CD4-positive, CD25-positive, alpha-beta regulatory T cell (primary cell): ENCODE measurements at regions not wholly inside any gene's neighbourhood (a gene's known extent, or its start where the extent isn't known, plus 50 kb on each side); places are given as distances from the start of the nearest gene placed in this dataset.

ENCODE experiments used
- ATAC-seq, 2 donors: fragments of 150-1000 bp; cut with Tn5 transposase; one replicate each; pipeline ENCODE4 v1.10.0; 2021; ENCODE audit warnings: low read depth in 2 of 2, moderate number of reproducible peaks in 2 of 2, moderate library complexity in 1 of 2
- DNase-seq, 3 donors: peaks; one replicate each; pipeline versions ENCODE4 v3.0.0 to v3.0.0-alpha.2; 2012 to 2022; ENCODE audit warnings: mixed read lengths in 1 of 3
- H3K27ac ChIP-seq: one replicate; pipeline ENCODE4 v1.7.0; 2013; ENCODE audit warnings: mild to moderate bottlenecking, low read length; ENCODE audit not compliant: insufficient read depth, poor library complexity, severe bottlenecking
- H3K27me3 ChIP-seq: one replicate; pipeline ENCODE4 v1.7.0; 2013; ENCODE audit warnings: low read length; ENCODE audit not compliant: control insufficient read depth, insufficient read depth
- H3K36me3 ChIP-seq: one replicate; pipeline ENCODE4 v1.7.0; 2013; ENCODE audit warnings: mild to moderate bottlenecking, low read length, moderate library complexity; ENCODE audit not compliant: control insufficient read depth, insufficient read depth
- H3K4me1 ChIP-seq: 2 replicates; pipeline ENCODE4 v1.7.0; 2013; ENCODE audit warnings: mild to moderate bottlenecking, low read length; ENCODE audit not compliant: insufficient read depth, control insufficient read depth, poor library complexity, severe bottlenecking
- H3K4me3 ChIP-seq: one replicate; pipeline ENCODE4 v1.7.0; 2013; ENCODE audit warnings: low read depth, mild to moderate bottlenecking, low read length, moderate library complexity
- H3K9me3 ChIP-seq, 2 experiments: 1 replicate in 1 of 2; 2 replicates in 1 of 2; pipeline ENCODE4 v1.7.0; 2013; ENCODE audit warnings: low read length in 2 of 2, mild to moderate bottlenecking in 1 of 2, moderate library complexity in 1 of 2; ENCODE audit not compliant: control insufficient read depth in 2 of 2
- H3K27ac Mint-ChIP-seq, 3 donors: one replicate each; pipeline ENCODE4 v1.8.0; 2020 to 2022; ENCODE audit warnings: mild to moderate bottlenecking in 3 of 3, mixed read lengths in 3 of 3, moderate library complexity in 2 of 3
- H3K27me3 Mint-ChIP-seq: one replicate; pipeline ENCODE4 v1.8.0; 2022; ENCODE audit warnings: mild to moderate bottlenecking, mixed read lengths
- H3K36me3 Mint-ChIP-seq: one replicate; pipeline ENCODE4 v1.8.0; 2020; ENCODE audit warnings: mixed read lengths
- H3K4me1 Mint-ChIP-seq, 4 donors: one replicate each; pipeline ENCODE4 v1.8.0; 2020 to 2022; ENCODE audit warnings: mixed read lengths in 4 of 4, mild to moderate bottlenecking in 1 of 4
- H3K4me3 Mint-ChIP-seq, 4 donors: one replicate each; pipeline ENCODE4 v1.8.0; 2020 to 2022; ENCODE audit warnings: mild to moderate bottlenecking in 4 of 4, mixed read lengths in 4 of 4, moderate library complexity in 3 of 4
- H3K9me3 Mint-ChIP-seq, 7 donors: one replicate each; pipeline ENCODE4 v1.8.0; 2020 to 2022; ENCODE audit warnings: mixed read lengths in 7 of 7, mild to moderate bottlenecking in 3 of 7, moderate library complexity in 2 of 7

DNA sequence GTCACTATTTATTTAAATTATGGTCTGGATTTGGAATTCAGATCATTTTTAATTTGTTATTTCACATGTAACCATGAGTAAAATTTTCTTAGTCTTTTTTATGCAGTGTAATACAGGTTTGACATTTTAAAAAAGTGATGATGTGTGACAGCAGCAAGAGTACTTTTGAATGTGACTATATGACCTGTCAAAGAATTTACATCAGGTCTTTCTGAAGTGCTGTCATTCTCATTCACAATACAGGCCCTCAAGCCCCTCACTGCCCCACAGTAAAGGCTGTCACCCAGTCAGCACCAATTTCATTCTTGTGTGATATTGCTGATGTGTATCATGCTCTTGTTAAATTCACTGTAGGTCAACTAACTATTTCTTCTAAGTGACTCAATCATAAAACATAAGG, 364.2 kb downstream of the NUP35 start:
- H3K9me3 ChIP-seq = no peaks in the 10 kb centered on the region
- H3K36me3 ChIP-seq = no peaks in the 10 kb centered on the region
- Mint-ChIP-seq H3K36me3 (no peaks in the 10 kb centered on the region), H3K27ac (no peak overlapping the region), H3K4me1 (no peaks in the 10 kb centered on the region), H3K9me3 (peaks cover 0 to 9% (median 3%) of the 10 kb centered on the region in 7 donors), H3K4me3 (no peak overlapping the region), H3K27me3 (no peaks in the 10 kb centered on the region)
- DNase-seq = no peak
- no peaks in the 10 kb centered on the region for H3K4me1 ChIP-seq
- H3K27ac ChIP-seq = no peak overlapping the region
- no peaks in the 10 kb centered on the region for H3K27me3 ChIP-seq
- no peak overlapping the region for H3K4me3 ChIP-seq
- ATAC-seq = no peak

DNA sequence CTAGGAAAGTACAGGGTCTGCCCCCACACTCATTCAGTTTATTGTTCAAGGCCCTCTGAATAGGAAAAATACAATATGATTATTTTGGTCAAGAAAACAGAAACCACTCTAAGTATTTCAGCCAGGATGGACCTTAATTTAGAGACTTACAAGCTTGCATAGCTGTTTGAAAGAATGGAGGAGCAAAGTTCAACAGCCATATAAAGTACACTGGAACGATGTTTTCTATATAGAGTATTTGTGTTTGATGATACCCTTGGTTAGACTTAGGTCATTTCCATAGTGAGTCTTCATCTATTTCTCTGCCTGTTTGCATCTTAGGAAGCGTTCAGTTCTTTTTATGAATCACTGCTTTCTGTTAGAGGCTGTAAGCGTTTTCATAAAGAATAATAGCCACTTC, 366.2 kb downstream of the NUP35 start:
- H3K4me1 ChIP-seq = no peaks in the 10 kb centered on the region
- Mint-ChIP-seq H3K27ac (no peak overlapping the region), H3K4me3 (no peak overlapping the region), H3K27me3 (no peaks in the 10 kb centered on the region), H3K4me1 (no peaks in the 10 kb centered on the region), H3K9me3 (peaks cover 0 to 6% (median 0%) of the 10 kb centered on the region in 7 donors), H3K36me3 (no peaks in the 10 kb centered on the region)
- no peaks in the 10 kb centered on the region for H3K27me3 ChIP-seq
- DNase-seq = no peak
- no peak for ATAC-seq
- no peaks in the 10 kb centered on the region for H3K36me3 ChIP-seq
- H3K27ac ChIP-seq = no peak overlapping the region
- H3K4me3 ChIP-seq = no peak overlapping the region
- H3K9me3 ChIP-seq = no peaks in the 10 kb centered on the region

DNA sequence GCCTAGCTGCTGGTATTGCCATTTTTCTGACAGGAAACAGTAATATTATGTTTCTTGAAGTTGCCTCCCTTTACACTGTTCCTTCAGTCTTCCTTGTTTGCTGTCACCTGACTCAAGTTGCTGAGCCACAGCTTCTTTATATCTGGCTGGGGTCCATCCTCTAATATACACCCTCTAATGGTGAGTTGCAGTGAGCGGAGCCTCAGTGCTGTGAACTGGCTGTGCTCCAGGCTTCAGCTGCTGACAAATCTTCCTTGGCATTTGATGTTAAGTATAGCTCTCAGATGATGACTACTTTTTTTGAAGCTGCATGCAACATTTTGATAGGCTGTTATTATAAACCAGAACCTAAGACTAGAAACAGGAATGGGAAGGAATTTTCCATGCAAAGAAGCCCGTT, 366.7 kb downstream of the NUP35 start:
- no peaks in the 10 kb centered on the region for H3K9me3 ChIP-seq
- Mint-ChIP-seq H3K4me1 (no peaks in the 10 kb centered on the region), H3K27me3 (no peaks in the 10 kb centered on the region), H3K27ac (no peak overlapping the region), H3K36me3 (no peaks in the 10 kb centered on the region), H3K9me3 (peaks cover 0 to 6% (median 0%) of the 10 kb centered on the region in 7 donors), H3K4me3 (no peak overlapping the region)
- no peaks in the 10 kb centered on the region for H3K27me3 ChIP-seq
- ATAC-seq (no peak), DNase-seq (no peak)
- no peak overlapping the region for H3K4me3 ChIP-seq
- H3K36me3 ChIP-seq = no peaks in the 10 kb centered on the region
- no peak overlapping the region for H3K27ac ChIP-seq
- no peaks in the 10 kb centered on the region for H3K4me1 ChIP-seq

DNA sequence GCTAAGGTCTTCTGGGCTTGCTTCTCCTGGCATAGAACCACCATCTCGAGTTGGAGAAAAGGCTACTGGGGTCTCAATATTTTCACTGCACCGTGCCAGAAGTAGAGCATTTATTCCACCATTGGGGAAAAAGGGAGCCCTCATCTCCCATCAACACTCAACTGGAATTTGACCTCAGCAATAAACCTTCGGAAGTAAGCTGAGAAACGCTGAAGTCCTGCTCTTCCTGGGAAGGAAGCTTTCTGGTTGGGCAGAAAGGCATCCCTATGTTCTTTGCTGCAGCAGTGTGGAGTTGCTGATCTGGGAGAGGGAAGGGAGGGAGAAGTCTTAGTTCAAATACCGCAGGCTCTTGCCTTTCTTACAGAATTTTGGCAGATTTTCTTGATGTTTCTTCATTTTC, 368.8 kb downstream of the NUP35 start:
- Histone ChIP-seq H3K36me3 (no peaks in the 10 kb centered on the region), H3K27me3 (no peaks in the 10 kb centered on the region), H3K9me3 (no peaks in the 10 kb centered on the region), H3K27ac (no peak overlapping the region), H3K4me3 (no peak overlapping the region), H3K4me1 (no peaks in the 10 kb centered on the region)
- no peak for DNase-seq
- Mint-ChIP-seq H3K36me3 (no peaks in the 10 kb centered on the region), H3K9me3 (peaks cover 0 to 4% (median 0%) of the 10 kb centered on the region in 7 donors), H3K27me3 (no peaks in the 10 kb centered on the region), H3K27ac (no peak overlapping the region), H3K4me1 (no peaks in the 10 kb centered on the region), H3K4me3 (no peak overlapping the region)
- no peak for ATAC-seq

DNA sequence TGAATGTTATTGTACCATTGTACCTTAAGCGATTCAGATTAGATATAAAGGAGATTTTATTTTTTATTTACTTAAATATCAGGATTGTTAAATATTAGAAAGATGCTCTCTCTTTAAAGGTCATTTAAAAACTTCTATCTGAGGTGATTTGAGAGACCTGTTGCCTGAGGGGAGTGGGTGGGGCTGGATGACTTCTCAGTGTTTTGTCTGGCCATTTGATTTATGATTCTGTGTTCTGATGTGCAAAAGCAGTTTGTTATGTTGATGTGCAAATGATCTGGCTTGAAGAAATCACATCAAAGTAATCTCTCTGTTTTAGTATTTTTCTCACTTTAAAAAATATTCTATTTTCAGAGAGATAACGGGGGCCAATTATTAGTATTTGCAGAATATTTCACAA, 370.8 kb downstream of the NUP35 start:
- Histone ChIP-seq H3K36me3 (no peaks in the 10 kb centered on the region), H3K27ac (no peak overlapping the region), H3K4me1 (no peaks in the 10 kb centered on the region), H3K4me3 (no peak overlapping the region), H3K27me3 (no peaks in the 10 kb centered on the region), H3K9me3 (no peaks in the 10 kb centered on the region)
- Mint-ChIP-seq H3K9me3 (peaks cover 0 to 4% (median 1%) of the 10 kb centered on the region in 7 donors), H3K4me3 (no peak overlapping the region), H3K27ac (no peak overlapping the region), H3K4me1 (no peaks in the 10 kb centered on the region), H3K36me3 (no peaks in the 10 kb centered on the region), H3K27me3 (no peaks in the 10 kb centered on the region)
- DNase-seq (no peak), ATAC-seq (no peak)

GRCh38 chr2:183495589-183496267, 371.5 kb downstream of the NUP35 start:
- Mint-ChIP-seq H3K4me3 (no peak overlapping the region), H3K9me3 (peaks cover 0 to 6% (median 3%) of the 10 kb centered on the region in 7 donors), H3K4me1 (no peaks in the 10 kb centered on the region), H3K36me3 (no peaks in the 10 kb centered on the region), H3K27me3 (no peaks in the 10 kb centered on the region), H3K27ac (no peak overlapping the region)
- H3K4me3 ChIP-seq = no peak overlapping the region
- H3K27me3 ChIP-seq = no peaks in the 10 kb centered on the region
- DNase-seq (no peak), ATAC-seq (no peak)
- no peaks in the 10 kb centered on the region for H3K4me1 ChIP-seq
- no peaks in the 10 kb centered on the region for H3K36me3 ChIP-seq
- no peak overlapping the region for H3K27ac ChIP-seq
- no peaks in the 10 kb centered on the region for H3K9me3 ChIP-seq

- Histone ChIP-seq H3K4me3 (no peak overlapping the region), H3K27me3 (no peaks in the 10 kb centered on the region), H3K4me1 (no peaks in the 10 kb centered on the region), H3K36me3 (no peaks in the 10 kb centered on the region), H3K9me3 (no peaks in the 10 kb centered on the region), H3K27ac (no peak overlapping the region)
- Mint-ChIP-seq H3K27ac (no peak overlapping the region), H3K9me3 (peaks cover 0 to 17% (median 9%) of the 10 kb centered on the region in 7 donors), H3K4me1 (no peaks in the 10 kb centered on the region), H3K27me3 (no peaks in the 10 kb centered on the region), H3K36me3 (no peaks in the 10 kb centered on the region), H3K4me3 (no peak overlapping the region)
- DNase-seq (no peak), ATAC-seq (no peak)
Measured at GRCh38 chr2:183497861-183498260, 373.6 kb downstream of the NUP35 start.

DNA sequence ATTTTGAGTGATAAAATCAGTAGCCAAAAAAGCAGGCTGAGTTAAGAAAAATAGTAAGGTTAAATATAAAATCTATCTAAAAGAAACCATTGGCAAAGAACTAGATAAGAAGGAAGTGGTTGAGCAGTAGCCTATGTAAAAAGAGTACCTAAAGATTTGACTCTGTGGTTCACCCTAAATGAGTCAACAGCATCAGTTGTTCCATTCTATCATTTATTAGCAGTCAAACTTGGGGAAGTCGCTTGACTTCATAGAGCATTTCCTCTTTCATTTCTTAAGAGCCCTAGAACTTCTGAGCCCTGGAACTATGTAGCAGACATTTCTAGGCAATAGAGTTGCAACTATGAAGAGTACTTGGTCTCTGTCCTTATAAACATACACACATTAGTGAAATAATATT, 381.7 kb downstream of the NUP35 start:
- H3K36me3 ChIP-seq = no peaks in the 10 kb centered on the region

More for the DNA sequence above, 381.7 kb downstream of the NUP35 start:
- ATAC-seq (no peak), DNase-seq (no peak)
- no peaks in the 10 kb centered on the region for H3K9me3 ChIP-seq
- H3K27me3 ChIP-seq = no peaks in the 10 kb centered on the region
- Mint-ChIP-seq H3K36me3 (no peaks in the 10 kb centered on the region), H3K9me3 (peaks cover 0 to 42% (median 9%) of the 10 kb centered on the region in 7 donors), H3K27me3 (no peaks in the 10 kb centered on the region), H3K4me1 (no peaks in the 10 kb centered on the region), H3K4me3 (no peak overlapping the region), H3K27ac (no peak overlapping the region)
- no peak overlapping the region for H3K4me3 ChIP-seq
- H3K4me1 ChIP-seq = no peaks in the 10 kb centered on the region
- no peak overlapping the region for H3K27ac ChIP-seq
